ENCODE measurements at regions not wholly inside any gene's neighbourhood (a gene's known extent, or its start where the extent isn't known, plus 50 kb on each side); places are given as distances from the start of the nearest gene placed in this dataset.

DNA sequence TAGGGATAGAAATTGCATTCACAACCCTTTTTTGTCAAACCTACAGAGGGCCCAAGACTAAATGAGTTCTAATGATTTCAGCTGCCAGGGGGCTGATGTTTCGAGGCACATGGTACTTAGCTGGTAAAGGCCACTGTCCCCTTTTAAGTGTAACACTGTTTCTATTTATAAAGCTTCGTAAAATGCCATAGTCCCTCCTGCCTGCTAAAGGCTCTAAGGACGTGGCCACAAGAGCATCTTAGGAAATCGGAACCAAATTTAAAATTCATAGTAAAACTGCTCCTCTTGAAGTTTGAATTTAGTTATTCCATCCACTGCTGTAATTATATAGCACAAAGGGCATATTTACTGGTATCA, 170.3 kb upstream of the WWC1 start:
- no CpG with 5 or more reads among the region's 4 CpGs for WGBS (ENCODE audit: insufficient coverage, insufficient read length)
- H3K4me3 ChIP-seq (ENCODE audit: low read length): no peak overlapping the region
- H3K27ac ChIP-seq (ENCODE audit: low read length): no peak overlapping the region
- H3K36me3 ChIP-seq (ENCODE audit: control insufficient read depth, insufficient read depth, low read length): no peaks in the 10 kb centered on the region
- no peak for DNase-seq (ENCODE audit: low read depth, low spot score)
- H3K27me3 ChIP-seq (ENCODE audit: control insufficient read depth, insufficient read depth, low read length): no peaks in the 10 kb centered on the region
- H3K9me3 ChIP-seq (ENCODE audit: control insufficient read depth, insufficient read depth, low read length): no peaks in the 10 kb centered on the region
- H3K4me1 ChIP-seq (ENCODE audit: control insufficient read depth, insufficient read depth, low read length): peaks cover 2% of the 10 kb centered on the region; the same call in 1 of the 2 replicates

DNA sequence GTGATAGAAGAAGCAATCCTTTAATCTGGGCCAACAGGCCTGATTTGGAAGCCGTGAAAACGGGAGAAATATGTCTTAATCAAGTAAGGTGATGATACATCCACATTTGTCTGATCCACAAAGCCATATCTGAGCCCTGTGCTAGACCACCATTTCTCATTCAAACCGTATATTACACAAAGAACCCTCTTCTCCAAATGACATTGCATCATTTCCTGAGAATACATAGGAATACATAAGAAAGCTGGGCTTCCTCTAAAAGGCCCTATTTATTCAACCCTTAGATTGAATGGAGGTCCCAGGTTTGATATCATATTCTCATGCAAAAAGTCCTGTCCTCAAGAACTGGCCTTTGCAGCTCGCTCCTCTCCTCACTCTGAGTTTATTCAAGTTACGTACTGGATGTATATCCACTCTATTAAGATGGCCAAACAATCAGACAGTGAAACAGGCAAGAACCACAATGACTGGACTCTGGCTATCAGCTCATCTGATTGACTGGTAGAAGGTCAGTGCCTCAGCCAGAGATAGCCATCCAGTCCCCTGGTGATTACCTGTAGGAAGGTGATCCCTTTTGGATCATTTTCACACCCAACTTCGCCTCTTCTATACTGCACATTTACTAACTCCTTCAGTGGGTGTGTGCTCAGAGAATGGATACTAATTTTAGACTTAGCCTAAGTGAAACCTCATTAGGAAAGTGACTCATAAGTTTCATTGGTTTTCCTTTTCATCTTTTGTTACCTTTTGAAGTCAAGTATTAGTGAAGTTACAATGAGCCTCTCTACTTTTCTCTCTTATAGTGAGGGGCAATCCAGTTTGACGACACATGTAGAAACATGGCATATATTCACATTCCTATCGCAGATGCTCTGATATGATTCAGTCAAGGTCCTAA, 167.6 kb upstream of the WWC1 start:
- no peak for DNase-seq (ENCODE audit: low read depth, low spot score)
- no peaks in the 10 kb centered on the region for H3K27me3 ChIP-seq (ENCODE audit: control insufficient read depth, insufficient read depth, low read length)
- no peak overlapping the region for H3K4me3 ChIP-seq (ENCODE audit: low read length)
- H3K9me3 ChIP-seq (ENCODE audit: control insufficient read depth, insufficient read depth, low read length): no peaks in the 10 kb centered on the region
- no peaks in the 10 kb centered on the region for H3K4me1 ChIP-seq (ENCODE audit: control insufficient read depth, insufficient read depth, low read length)
- H3K36me3 ChIP-seq (ENCODE audit: control insufficient read depth, insufficient read depth, low read length): no peaks in the 10 kb centered on the region
- WGBS (ENCODE audit: insufficient coverage, insufficient read length): no CpG with 5 or more reads among the region's 8 CpGs
- no peak overlapping the region for H3K27ac ChIP-seq (ENCODE audit: low read length)

DNA sequence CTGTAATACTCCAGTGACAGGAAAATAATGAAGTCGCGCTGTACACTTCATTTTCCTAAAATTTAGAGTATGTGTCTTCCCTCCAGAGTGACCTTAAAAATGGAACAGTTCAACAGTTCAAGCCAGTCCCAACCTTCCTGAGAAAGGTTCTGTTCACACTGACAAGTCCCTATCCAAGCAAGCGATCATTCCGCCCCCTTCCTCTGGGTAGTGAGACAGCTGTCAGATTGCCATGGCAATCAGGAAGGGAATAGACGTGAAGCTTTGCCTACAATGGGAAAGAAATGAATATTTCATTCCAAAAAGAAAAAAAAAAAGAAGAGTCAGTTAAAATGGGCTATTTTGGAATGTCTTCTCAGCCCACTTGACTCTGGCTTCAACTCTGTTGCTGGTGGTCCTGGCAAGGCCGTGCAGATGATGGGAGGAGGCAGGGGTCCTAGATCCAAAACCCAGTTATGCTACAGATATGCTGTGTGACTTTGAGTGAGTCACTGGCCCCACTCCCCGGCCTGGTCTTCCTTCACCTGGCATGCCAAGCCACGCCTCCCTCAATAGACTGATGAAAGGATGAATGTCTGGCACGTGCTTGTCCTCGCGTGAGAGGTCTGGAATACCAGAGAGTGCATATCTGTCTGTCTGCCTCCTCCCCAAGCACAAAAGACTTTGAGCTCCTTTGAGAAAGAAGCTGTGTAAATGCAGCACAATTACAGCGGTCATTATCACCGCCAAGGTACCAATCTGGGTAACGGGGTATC, 165.8 kb upstream of the WWC1 start:
- H3K27ac ChIP-seq (ENCODE audit: low read length): no peak overlapping the region
- no peaks in the 10 kb centered on the region for H3K27me3 ChIP-seq (ENCODE audit: control insufficient read depth, insufficient read depth, low read length)
- no peak for DNase-seq (ENCODE audit: low read depth, low spot score)
- H3K4me1 ChIP-seq (ENCODE audit: control insufficient read depth, insufficient read depth, low read length): no peaks in the 10 kb centered on the region
- WGBS (ENCODE audit: insufficient coverage, insufficient read length): no CpG with 5 or more reads among the region's 14 CpGs
- H3K36me3 ChIP-seq (ENCODE audit: control insufficient read depth, insufficient read depth, low read length): no peaks in the 10 kb centered on the region
- no peak overlapping the region for H3K4me3 ChIP-seq (ENCODE audit: low read length)
- no peaks in the 10 kb centered on the region for H3K9me3 ChIP-seq (ENCODE audit: control insufficient read depth, insufficient read depth, low read length)

DNA sequence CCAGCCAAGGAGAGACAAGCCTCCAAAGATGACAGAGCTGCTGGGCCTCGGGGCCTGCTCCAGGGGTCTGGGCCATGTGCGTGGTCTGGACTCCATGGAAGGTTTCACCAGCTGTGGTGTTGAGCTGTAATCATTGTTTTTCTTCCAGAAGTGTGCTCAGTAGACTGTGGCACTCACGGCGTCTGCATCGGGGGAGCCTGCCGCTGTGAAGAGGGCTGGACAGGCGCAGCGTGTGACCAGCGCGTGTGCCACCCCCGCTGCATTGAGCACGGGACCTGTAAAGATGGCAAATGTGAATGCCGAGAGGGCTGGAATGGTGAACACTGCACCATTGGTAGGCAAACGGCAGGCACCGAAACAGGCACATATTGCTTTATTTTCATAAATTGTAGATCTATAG, 164.8 kb upstream of the WWC1 start:
- H3K36me3 ChIP-seq (ENCODE audit: control insufficient read depth, insufficient read depth, low read length): no peaks in the 10 kb centered on the region
- no peaks in the 10 kb centered on the region for H3K9me3 ChIP-seq (ENCODE audit: control insufficient read depth, insufficient read depth, low read length)
- no peaks in the 10 kb centered on the region for H3K4me1 ChIP-seq (ENCODE audit: control insufficient read depth, insufficient read depth, low read length)
- no peak overlapping the region for H3K27ac ChIP-seq (ENCODE audit: low read length)
- no peak overlapping the region for H3K4me3 ChIP-seq (ENCODE audit: low read length)
- no peaks in the 10 kb centered on the region for H3K27me3 ChIP-seq (ENCODE audit: control insufficient read depth, insufficient read depth, low read length)
- no peak for DNase-seq (ENCODE audit: low read depth, low spot score)
- WGBS (ENCODE audit: insufficient coverage, insufficient read length): no CpG with 5 or more reads among the region's 15 CpGs

DNA sequence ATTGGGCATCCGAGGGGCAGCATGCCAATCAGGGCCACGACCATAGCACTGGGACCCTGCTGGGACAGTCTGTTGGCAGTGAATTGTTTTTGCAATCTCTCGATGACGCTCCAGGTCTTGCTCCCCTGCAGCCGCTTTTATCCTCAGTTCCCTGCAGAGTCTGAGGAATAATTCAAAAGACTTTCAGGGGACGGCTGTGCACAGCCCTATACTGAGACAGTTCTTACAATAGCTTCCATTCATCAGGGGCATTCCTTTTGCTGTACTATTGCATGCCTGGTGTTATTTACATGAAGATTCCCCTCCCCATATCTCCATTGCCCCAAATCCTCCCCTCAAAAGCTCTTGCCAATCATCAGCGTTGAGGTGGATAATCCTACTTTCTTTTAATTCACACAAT, 163.3 kb upstream of the WWC1 start:
- Histone ChIP-seq H3K27ac (ENCODE audit: low read length) (no peak overlapping the region), H3K4me3 (ENCODE audit: low read length) (no peak overlapping the region), H3K9me3 (ENCODE audit: control insufficient read depth, insufficient read depth, low read length) (no peaks in the 10 kb centered on the region), H3K36me3 (ENCODE audit: control insufficient read depth, insufficient read depth, low read length) (no peaks in the 10 kb centered on the region), H3K4me1 (ENCODE audit: control insufficient read depth, insufficient read depth, low read length) (no peaks in the 10 kb centered on the region), H3K27me3 (ENCODE audit: control insufficient read depth, insufficient read depth, low read length) (no peaks in the 10 kb centered on the region)
- WGBS (ENCODE audit: insufficient coverage, insufficient read length): no CpG with 5 or more reads among the region's 7 CpGs
- no peak for DNase-seq (ENCODE audit: low read depth, low spot score)

DNA sequence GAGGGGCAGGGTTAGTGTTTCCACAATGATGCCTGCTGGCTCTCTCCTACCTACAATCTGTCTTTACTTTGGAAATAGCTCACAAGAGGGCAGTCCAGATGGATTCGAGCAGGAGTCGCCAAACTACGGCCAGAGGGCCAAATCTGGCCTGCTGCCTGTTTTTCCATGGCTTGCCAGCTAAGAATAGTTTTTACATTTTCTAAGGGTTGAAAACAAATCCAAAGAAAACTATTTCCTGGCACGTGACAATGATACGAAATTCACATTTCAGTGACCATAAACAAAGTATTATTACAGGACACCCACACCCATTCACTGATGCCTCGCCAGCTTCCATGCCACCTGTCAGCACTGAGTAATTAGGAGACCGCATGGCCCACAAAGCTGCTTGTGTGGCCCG, 162.9 kb upstream of the WWC1 start:
- Histone ChIP-seq H3K36me3 (ENCODE audit: control insufficient read depth, insufficient read depth, low read length) (no peaks in the 10 kb centered on the region), H3K9me3 (ENCODE audit: control insufficient read depth, insufficient read depth, low read length) (no peaks in the 10 kb centered on the region), H3K4me1 (ENCODE audit: control insufficient read depth, insufficient read depth, low read length) (no peaks in the 10 kb centered on the region), H3K4me3 (ENCODE audit: low read length) (no peak overlapping the region), H3K27me3 (ENCODE audit: control insufficient read depth, insufficient read depth, low read length) (no peaks in the 10 kb centered on the region), H3K27ac (ENCODE audit: low read length) (no peak overlapping the region)
- WGBS (ENCODE audit: insufficient coverage, insufficient read length): no CpG with 5 or more reads among the region's 8 CpGs
- DNase-seq (ENCODE audit: low read depth, low spot score): no peak

DNA sequence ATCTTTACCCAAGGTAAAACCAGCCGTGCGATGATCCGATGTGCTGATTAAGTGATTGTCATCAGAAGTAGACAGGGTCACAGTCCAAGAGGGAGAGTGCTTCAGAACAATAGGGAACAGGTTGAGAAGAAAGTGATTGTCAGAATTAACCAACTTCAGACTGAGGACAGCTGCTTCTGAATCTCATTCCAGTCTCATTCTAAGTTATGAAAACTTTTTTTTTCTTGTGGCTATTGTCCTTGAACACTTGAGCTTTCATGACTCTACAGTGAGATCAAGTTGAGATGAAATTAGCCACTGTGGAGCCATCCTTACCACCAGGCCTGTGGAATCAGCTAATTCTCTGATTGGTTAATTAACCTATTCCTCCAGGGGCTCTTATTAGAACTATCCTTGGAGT, 159.9 kb upstream of the WWC1 start:
- no peak for DNase-seq (ENCODE audit: low read depth, low spot score)
- no CpG with 5 or more reads among the region's 3 CpGs for WGBS (ENCODE audit: insufficient coverage, insufficient read length)
- Histone ChIP-seq H3K4me3 (ENCODE audit: low read length) (no peak overlapping the region), H3K36me3 (ENCODE audit: control insufficient read depth, insufficient read depth, low read length) (no peaks in the 10 kb centered on the region), H3K4me1 (ENCODE audit: control insufficient read depth, insufficient read depth, low read length) (no peaks in the 10 kb centered on the region), H3K9me3 (ENCODE audit: control insufficient read depth, insufficient read depth, low read length) (no peaks in the 10 kb centered on the region), H3K27ac (ENCODE audit: low read length) (no peak overlapping the region), H3K27me3 (ENCODE audit: control insufficient read depth, insufficient read depth, low read length) (no peaks in the 10 kb centered on the region)

DNA sequence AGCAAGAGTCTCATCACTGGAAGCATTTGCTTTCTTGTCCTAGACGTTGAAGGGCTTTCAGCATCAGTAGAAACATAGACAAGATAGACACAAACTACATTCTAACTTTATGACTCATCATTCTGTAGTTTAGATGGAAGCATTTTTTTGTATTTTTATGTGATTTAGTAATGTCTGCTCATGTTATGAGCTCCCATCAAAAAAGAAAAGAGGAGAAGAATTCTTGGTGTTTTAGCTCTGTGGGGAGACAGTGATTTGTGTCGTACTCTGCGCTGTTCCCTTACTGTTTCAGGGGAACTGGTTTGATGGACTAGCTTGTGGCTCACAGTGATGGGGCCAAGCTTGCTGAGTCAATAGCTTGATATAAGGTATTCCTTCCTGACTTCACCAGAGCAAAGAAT, 159.2 kb upstream of the WWC1 start:
- H3K4me1 ChIP-seq (ENCODE audit: control insufficient read depth, insufficient read depth, low read length): no peaks in the 10 kb centered on the region
- H3K9me3 ChIP-seq (ENCODE audit: control insufficient read depth, insufficient read depth, low read length): no peaks in the 10 kb centered on the region
- no peaks in the 10 kb centered on the region for H3K27me3 ChIP-seq (ENCODE audit: control insufficient read depth, insufficient read depth, low read length)
- DNase-seq (ENCODE audit: low read depth, low spot score): no peak
- H3K36me3 ChIP-seq (ENCODE audit: control insufficient read depth, insufficient read depth, low read length): no peaks in the 10 kb centered on the region
- no peak overlapping the region for H3K4me3 ChIP-seq (ENCODE audit: low read length)
- H3K27ac ChIP-seq (ENCODE audit: low read length): no peak overlapping the region
- no CpG with 5 or more reads among the region's 3 CpGs for WGBS (ENCODE audit: insufficient coverage, insufficient read length)

DNA sequence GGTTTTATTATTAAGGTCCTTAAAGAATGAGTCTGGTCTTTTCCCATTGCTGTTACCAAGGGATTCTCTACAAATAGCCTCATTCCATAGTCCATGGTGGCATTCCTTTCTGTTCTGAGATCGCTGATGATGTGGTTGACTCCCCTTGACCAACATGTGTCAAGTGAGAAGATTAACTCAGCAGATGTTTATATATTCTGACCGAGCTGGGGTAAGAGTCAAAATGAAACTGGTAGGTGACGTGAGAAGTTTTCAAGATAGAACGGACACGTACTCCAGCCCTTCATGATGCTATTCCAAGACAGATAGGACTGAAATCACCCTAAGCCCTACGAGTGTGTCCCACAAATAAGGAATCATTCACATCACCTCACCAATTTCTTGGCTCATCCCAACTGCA, 155.5 kb upstream of the WWC1 start:
- H3K4me3 ChIP-seq (ENCODE audit: low read length): no peak overlapping the region
- no peaks in the 10 kb centered on the region for H3K9me3 ChIP-seq (ENCODE audit: control insufficient read depth, insufficient read depth, low read length)
- no CpG with 5 or more reads among the region's 6 CpGs for WGBS (ENCODE audit: insufficient coverage, insufficient read length)
- no peaks in the 10 kb centered on the region for H3K36me3 ChIP-seq (ENCODE audit: control insufficient read depth, insufficient read depth, low read length)
- H3K27me3 ChIP-seq (ENCODE audit: control insufficient read depth, insufficient read depth, low read length): no peaks in the 10 kb centered on the region
- DNase-seq (ENCODE audit: low read depth, low spot score): no peak
- no peaks in the 10 kb centered on the region for H3K4me1 ChIP-seq (ENCODE audit: control insufficient read depth, insufficient read depth, low read length)
- H3K27ac ChIP-seq (ENCODE audit: low read length): no peak overlapping the region

DNA sequence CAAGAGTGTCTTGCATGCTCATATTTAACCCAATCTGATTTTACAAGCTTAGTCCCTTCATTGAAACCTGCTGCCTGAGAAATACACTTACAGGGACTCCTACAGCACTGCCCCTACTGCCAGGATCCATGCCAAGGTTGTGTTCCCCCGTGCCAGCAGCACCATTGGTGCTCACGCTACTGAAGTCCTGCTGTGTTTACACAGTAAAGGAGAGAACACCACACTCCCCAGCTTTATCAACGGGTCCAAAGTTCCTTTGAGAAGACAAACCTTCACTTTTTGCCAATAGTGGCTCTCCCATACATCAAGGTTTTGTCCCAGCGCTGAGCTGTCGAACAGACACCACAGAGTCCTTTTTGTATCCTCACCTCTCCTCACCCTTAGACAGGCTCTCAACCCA, 155.1 kb upstream of the WWC1 start:
- H3K4me3 ChIP-seq (ENCODE audit: low read length): no peak overlapping the region
- no peaks in the 10 kb centered on the region for H3K36me3 ChIP-seq (ENCODE audit: control insufficient read depth, insufficient read depth, low read length)
- no CpG with 5 or more reads among the region's 5 CpGs for WGBS (ENCODE audit: insufficient coverage, insufficient read length)
- H3K4me1 ChIP-seq (ENCODE audit: control insufficient read depth, insufficient read depth, low read length): no peaks in the 10 kb centered on the region
- no peak overlapping the region for H3K27ac ChIP-seq (ENCODE audit: low read length)
- no peaks in the 10 kb centered on the region for H3K9me3 ChIP-seq (ENCODE audit: control insufficient read depth, insufficient read depth, low read length)
- H3K27me3 ChIP-seq (ENCODE audit: control insufficient read depth, insufficient read depth, low read length): no peaks in the 10 kb centered on the region
- no peak for DNase-seq (ENCODE audit: low read depth, low spot score)
